ENCODE measurements at regions not wholly inside any gene's neighbourhood (a gene's known extent, or its start where the extent isn't known, plus 50 kb on each side); places are given as distances from the start of the nearest gene placed in this dataset.
"Not testable (repeated sequence)": the region's sequence is repeated elsewhere in the genome, so short reads cannot be mapped to it uniquely, and the experiment has no call there.

DNA sequence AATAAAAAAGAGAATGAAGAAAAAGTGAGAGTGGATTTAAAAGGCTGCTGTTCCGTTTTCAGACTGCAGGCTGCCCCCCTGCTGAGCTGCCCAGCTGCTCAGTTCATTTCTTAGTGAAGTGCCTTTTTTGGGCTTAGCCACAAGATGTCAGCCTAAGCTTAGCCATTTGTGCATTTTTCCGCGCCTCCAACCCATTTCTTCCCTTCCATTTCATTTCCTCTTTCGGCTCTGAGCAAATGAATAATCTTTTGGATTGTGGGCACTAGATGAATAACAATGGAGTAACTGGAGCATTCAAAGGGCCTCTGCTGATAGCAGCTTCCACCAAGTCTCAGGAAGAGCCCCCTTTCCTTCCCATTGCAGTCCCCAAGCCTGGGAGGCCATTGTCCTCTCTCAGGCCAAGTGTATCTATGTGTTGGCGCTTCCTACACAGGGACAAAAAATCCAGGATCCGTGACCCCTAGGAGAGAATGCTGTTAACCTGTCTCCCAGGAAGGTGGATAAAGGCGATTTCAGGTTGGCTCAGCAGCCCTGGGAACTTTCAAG is 83.5 kb upstream of the SPTLC3 start:
- DNase-seq: no peak

DNA sequence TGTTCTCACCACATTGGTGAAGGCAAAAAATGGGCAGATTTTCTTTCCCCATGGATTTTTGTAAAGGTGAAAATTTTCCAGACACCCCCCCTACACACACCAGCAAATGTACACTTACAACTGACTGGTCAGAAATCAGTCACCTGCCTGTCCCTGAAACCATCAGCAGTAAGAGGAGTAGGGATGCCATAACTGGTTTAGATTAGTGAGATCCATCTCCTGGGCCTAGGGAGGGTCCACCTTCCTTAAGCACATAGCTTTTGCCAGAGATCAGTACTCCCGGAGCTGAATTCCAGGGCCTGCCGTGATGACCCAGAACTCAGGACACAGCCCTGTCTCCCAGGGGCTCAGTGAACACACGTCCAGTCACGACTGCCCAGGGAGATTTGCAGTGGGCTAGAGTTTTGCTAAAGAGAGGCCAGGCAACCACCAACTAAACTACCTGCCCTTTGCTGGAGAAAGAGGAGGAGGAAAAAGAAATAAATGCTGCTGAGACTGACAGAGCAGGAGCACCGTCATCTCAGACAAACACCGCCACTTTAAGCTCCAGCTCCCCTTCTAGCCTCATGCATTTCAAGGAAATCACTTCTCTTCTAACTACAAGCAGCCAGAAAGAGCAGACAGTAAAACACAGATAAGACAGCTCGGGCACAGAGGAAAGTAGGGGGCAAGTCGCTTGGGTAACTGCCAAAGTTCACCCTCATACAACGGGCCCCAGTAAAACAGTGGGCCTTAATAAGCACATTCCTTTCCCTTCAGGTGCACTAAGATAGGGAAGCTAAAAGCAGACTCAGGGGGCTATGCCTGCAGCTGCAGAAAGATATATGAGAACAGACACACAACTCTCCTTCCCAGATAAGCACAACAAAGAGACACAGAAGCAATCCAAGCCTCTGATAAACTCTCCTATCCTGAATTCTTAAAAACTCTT is 82.6 kb upstream of the SPTLC3 start:
- DNase-seq: no peak

DNA sequence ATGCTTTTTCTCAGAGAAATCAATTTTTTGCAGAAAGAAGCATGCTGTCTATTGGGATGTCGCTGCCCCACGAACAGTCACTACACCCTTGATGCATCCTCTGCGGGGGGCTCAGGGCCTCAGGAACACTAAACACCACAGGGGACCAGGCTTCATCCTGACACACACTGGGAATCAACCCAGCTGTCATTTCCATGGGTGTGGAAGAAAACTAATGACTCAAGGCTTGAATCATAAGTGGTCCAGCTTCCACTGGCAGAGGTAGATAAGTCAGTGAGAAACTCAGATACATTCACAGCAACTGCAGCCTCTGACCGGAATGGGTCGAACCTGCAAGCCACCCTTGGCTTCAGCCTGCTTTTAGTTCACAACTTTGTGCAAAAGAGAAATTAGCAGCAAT is 81.3 kb upstream of the SPTLC3 start:
- no peak for DNase-seq

DNA sequence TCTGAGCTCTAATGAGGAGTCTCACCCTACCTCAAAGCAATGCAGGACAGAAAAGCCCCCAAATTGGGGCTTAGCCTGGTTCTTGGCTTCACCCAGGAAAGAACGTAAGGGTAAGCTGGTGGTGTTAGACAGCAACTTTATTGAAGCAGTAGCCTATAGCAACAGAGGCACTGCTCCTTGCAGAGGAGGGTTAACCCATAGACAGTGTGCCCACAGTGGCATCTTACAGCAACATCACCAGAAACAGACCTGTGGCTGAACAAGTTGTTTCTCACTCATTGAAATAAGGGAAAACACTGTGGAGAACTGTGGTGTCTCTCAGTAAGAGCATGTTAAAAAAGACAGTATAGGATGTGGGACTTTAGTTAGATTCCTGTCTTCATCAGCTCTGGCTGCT is 80.4 kb upstream of the SPTLC3 start:
- DNase-seq: no peak

DNA sequence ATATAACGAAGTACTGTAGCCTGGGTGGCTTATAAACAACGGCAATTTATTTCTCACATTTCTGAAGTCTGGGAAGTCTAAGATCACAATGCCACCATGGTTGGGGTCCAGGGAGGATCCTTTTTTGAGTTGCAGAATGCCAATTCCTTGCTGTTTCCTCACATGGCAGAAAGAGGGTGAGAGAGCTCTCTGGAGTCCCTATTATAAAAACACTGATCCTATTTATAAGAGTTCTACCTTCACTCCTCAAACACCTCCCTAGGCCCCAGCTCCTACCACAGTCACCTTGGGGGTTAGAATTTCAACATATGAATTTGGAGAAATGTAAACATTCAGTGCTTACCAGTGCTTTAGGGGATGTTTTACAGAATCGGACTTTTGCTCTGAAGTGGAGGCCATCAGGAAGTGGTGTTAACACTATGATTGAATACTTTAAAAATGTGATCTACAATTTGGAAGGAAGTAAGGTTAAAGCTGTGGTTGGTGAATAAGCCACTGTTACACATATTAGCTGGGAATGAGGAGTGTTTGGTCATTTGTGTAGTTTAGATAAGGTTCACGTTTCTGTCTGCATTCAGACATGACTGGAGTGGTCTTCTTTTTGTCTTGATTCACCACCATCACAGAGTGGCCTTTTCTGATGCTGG is 79.9 kb upstream of the SPTLC3 start:
- no peak for DNase-seq

DNA sequence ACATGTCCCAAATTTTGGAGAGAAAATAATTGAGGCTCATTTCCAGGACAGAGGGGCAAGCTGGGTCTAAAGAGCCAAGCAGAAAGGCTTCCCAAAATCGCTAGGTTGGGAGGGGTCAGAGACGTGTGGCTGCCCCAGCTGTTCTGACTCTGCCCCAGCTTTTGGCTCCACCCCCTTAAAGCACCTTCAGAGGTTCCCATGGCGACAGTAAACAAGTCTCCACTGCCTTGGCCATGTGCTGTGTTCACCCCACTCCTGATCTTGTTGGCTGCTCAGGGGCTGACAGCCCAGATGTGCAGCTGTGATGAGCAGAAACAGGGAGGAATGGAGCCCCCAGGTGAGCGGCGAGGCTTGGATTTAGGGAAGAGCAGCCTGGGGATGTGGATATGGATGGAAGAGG is 72.8 kb upstream of the SPTLC3 start:
- DNase-seq: no peak

DNA sequence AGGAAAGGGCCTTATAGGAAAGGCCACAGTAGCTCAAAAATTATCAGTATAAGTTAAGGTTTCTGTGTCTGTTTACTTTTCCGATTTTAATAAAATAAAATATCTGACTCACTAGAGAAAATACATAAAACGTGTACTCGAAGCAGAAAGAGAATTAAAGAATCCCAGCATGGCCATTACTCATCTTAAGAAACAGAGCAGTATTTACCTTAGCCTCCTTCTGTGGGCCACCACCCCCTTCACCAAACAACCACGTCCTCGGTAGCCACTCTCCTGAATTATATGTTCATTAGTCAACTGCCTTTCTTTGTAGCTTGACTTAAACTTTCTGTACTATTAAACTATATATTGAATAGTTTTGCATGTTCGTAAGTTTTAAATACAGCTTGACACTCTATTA is 72.2 kb upstream of the SPTLC3 start:
- DNase-seq: no peak

DNA sequence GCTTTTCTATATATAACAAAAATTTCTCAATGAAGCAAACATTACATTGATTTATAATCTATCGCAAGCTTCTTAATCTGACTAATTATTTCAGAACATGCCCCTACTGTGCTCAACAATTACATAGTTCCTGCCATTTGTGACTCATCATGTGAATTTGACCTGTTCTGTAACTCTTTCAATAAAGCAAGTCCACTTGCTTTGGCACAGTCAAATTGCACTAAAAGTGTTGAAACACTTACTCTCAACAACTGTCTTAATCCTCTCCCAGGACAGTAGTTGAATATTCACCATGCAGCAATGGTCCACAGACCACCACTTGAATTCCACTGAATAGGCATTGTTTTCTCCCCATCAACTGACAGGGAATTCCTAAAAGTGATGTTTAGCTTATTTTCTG is 67.7 kb upstream of the SPTLC3 start:
- DNase-seq: no peak

DNA sequence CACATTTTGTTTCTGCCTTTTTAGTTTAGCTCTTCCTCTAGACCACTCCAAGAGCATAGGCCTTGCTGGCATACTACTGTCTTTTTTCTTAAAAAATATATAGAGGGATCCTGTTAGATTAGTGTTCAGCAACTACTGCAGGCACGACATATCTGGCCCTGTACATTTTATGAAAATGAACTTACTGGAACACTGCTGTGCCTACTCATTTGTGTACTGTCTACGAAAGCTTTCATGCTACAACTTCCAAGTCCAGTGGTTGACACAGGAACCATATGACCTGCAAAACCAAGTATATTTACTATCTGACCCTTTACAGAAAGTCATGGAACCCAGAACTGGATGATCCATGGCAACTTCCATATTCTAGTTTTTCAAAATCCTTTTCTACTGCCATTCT is 66.6 kb upstream of the SPTLC3 start:
- DNase-seq: no peak

DNA sequence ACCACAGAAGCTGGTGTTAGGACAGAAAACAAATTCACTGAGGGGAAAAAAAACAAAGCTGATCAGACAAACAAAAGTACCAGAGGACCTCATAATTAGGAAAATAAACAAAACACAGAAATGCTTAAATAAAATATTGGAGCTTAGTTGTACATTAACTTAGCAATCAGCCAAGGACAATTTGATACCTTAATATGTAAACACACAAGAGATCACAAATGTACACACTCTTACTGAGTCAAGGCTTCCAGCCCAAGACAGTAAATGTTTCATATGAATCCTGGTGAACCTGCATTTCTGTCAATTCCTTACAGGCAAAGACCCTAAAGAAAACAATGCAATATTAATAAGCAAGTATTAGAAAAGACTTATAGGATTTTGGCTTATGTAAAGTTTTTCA is 62.0 kb upstream of the SPTLC3 start:
- DNase-seq: no peak

DNA sequence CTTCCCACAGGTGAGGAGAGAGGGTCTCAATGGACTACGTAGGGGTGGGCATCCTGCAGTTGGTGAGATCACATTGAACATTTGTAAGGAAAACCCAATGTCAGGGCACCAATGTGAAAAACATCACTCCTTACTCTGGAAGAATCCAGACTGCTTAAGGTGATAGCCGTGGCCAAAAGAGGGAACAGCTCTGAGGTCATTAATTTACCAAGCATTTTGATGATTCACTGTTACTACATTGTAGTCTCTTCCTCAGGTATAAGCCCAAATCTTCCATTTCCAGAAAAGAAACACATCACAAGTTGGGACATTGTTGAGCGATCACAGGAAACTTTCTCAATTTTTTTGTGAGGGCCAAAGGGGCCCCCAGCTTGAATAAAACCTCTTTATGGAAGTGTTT is 61.1 kb upstream of the SPTLC3 start:
- no peak for DNase-seq

DNA sequence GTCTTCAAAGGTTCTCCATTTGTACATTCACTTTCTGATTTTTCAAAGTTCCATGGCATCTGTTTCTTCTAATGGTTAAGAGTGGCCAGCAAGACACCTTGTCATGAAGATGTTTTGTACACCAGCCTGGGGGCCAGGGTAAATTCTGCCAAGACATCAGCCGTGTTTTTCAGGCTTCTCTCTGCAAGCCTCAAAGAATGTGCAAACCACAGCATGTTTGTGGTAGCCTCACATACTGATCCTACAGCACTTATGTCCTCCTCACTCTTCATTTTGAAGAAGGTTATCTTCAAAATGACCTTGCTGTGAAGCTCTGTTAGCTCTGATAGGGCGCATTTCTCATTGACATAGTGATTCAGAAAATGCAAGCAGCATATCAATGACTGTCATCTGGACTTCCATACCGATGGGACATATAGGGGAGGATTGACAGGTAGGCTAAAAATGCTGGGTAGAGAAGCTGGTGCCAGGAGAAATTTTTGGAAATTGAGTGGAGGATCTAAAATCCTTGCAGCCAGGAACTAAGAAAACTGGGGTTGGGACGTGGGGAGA is 59.3 kb upstream of the SPTLC3 start:
- no peak for DNase-seq

DNA sequence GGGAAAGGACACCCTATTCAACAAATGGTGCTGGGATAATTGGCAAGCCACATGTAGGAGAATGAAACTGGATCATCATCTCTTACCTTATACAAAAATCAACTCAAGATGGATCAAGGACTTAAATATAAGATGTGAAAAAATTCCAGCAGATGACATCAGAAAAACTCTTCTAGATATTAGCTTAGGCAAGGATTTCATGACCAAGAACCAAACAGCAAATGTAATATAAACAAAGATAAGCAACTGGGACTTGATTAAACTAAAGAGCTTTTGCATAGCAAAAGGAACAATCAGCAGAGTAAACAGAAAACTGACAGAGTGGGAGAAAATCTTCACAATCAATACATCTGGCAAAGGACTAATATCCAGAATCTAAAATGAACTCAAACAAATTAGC is 54.5 kb upstream of the SPTLC3 start:
- not testable (repeated sequence) for DNase-seq

DNA sequence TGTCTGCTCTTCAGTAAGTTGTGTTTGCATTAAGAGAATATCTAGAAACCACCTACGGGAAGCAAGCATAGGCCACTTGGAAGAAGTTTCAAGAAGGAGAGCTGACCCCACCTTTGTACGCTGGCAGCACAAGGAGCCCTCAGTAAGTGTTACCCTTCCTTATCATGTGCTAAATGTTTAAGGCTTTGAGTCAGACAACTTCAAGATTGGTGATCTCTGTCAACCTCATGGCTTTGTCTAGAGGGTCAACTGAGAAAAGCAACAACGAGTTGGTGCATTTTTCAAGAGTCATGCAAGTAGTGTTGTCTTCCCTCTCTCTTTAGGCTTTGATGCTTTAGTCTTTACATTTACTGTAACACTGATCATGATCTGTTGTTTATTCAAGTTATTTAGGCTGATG is 53.2 kb upstream of the SPTLC3 start:
- no peak for DNase-seq

DNA sequence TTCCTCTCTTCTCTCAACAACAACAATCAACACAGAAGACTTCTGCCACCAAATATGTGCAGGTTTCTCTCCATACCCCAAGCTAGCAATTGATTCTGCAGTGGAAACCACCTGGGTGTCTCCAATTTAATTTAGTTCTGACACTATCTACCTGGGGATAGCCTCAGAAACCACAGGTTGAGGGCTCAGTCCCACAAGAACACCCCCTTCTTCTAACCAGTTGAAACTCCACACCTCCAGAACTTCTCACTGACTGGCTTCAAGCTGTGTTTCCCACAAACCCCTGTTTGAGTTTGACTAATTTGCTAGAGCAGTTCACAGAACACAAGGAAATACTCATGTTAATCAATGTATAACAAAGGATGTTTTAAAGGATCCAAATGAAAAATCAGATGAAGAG is 52.5 kb upstream of the SPTLC3 start:
- DNase-seq: no peak

DNA sequence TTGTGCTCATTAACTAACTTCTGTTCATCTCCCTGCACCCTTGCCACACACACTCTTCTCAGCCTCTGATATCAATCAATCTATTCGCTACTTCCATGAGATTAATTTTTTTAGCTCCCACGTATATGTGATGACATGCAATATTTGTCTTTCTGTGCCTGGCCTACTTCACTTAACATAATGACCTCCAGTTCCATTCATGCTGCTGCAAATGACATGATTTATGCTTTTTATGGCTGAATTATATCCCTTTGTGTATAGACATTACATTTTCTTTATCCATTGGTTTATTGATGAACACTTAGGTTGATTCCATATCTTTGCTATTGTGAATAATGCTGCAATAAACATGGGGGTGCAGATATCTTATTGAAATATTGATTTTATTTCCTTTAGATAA is 50.8 kb upstream of the SPTLC3 start:
- no peak for DNase-seq
